Smooth muscle cell of the brain vasculature (primary cell): ENCODE measurements at regions not wholly inside any gene's neighbourhood (a gene's known extent, or its start where the extent isn't known, plus 50 kb on each side); places are given as distances from the start of the nearest gene placed in this dataset.

Source experiments
- DNase-seq: peaks from one replicate; pipeline ENCODE4 v3.0.0-alpha.2; 2012; ENCODE audit warnings: low read depth, low spot score

DNA sequence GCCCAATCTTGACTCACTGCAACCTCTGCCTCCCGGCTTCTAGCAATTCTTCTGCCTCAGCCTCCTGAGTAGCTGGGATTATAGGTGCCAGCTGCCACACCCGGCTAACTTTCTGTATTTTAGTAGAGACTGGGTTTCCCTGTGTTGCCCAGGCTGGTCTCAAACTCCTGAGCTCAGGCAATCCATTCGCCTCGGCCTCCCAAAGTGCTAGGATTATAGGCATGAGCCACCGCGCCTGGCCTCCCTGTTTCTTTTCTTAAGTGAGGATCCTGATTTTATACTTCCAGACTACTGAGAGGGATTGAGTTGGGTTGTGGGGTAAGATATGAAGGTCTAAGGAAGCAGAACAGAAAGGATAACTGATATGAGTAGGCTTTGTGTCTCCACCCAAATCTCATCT is 106.8 kb downstream of the CNTN3 start:
- DNase-seq = no peak

- DNase-seq = no peak
These were observed 108.2 kb downstream of the CNTN3 start for GRCh38 chr3:74506246-74506645.

DNA sequence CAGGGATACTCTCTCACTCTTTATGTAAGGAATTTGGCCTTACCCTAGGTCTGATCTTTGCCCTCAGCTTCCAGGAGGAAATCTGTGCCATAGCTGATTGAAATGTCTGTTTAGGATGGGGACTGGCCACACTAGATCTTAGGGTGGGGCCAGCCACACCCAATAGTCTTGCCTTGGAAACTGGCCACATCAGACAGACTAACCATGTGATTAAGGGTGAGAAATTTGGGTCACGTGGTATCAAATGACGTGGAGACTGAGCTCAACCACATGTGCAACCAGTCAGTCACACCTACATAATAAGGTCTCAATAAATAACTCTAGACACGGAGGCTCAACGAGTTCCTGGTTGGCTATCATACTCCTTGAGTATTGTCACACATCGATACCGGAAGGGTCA is 113.5 kb downstream of the CNTN3 start:
- no peak for DNase-seq

DNA sequence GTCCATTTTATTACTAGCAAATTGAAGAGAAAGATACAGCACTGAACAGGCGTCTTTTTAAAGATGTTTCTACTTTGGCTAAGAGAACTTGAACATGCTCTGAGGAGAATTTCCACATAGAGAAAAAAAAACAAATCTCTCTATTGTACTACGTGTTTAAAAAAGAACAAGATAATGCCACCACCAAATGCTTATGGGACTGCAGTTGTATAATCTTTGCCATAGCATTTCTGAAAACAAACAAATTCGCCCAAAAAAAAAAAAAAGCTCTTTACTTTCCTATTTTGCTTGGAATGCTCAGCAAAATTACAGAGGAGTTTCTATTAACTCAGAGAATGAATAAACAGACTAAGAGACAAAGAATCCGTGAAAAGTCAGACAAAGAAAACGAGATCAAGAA is 114.2 kb downstream of the CNTN3 start:
- DNase-seq = no peak

DNA sequence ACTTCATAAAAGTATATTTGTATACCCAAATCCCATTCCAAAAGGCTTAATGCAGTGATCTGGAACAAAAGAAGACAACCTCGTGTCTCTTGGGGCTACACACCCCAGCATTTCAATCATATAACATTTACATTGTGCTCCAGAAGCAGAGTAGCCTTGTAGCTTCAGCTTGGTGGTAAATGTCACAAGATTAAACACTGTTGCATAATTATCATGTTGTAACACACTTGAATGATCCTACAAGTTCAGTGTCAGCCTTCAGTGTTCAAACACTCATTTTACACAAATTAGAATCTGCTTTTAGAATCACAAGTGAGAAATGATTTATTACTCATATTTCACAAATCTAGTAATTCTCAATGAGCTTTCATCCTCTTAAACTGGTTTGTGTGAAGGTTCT is 122.6 kb downstream of the CNTN3 start:
- no peak for DNase-seq

GRCh38 chr3:74489050-74489792 is 125.2 kb downstream of the CNTN3 start:
- no peak for DNase-seq

- DNase-seq = no peak
These were observed 134.5 kb downstream of the CNTN3 start for GRCh38 chr3:74479915-74480314.

DNA sequence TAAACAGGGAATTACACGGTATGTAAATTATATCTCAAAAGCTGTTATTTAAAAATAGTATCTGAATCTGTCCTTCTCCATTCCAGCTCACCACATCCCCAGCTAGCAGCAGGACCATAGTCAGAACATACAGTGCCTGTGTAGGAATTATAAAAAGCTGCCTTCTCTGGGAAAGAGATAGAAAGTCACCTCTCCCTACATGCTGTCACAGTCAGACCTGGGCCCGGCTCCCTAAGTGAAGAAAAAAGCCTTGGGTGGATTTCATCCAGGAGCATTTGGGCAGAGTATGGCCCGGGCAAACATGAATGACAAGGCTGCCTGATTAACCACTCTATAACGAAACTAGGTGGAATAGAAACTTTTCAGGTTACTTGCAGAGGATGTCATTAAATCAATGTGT is 144.1 kb downstream of the CNTN3 start:
- DNase-seq = no peak

GRCh38 chr3:74469713-74470112 is 144.7 kb downstream of the CNTN3 start:
- no peak for DNase-seq

DNA sequence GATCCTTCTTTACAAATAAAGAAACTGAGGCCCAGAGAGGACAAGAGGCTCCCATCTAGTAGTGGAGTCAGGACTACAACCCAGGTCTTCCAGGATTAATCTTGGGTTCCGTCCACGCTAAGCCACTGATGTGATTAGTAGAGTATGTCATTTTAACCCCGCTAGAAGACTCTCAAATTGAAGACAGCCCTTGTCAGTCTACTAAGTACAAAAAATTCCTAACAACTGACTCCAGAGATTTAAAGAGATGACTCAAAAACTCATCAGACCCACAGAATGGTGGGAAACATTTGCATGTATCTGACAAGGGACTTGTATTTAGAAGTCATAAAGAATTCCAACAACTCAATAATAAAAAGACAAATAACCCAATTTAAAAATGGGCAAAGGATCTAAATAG is 145.3 kb downstream of the CNTN3 start:
- DNase-seq = no peak

- DNase-seq = no peak
These were observed 148.6 kb downstream of the CNTN3 start for GRCh38 chr3:74465715-74466410.

GRCh38 chr3:74463515-74463914 is 150.9 kb downstream of the CNTN3 start:
- no peak for DNase-seq

GRCh38 chr3:74456166-74456565 is 158.3 kb downstream of the CNTN3 start:
- DNase-seq = no peak

- DNase-seq = no peak
These were observed 167.2 kb downstream of the CNTN3 start for GRCh38 chr3:74447221-74447620.

DNA sequence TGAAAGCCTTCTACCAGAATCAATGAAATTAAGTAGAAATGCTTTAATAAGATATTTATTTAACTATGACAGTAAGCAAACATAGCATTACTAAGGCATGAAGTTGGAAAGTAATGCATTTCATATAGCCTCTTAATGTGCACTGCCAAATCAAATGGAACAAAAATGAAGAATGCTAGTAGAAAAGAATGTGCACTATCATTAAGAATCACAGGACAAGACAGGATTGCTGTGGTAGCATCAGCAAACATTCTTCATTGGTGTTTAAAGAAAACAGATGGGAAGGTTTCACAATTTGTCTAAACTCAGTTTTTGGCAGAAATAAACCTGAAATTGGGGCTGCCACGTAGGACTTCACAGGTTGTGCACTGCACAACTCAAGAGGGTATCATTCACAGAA is 168.9 kb downstream of the CNTN3 start:
- no peak for DNase-seq

- no peak for DNase-seq
These were observed 171.4 kb downstream of the CNTN3 start for GRCh38 chr3:74443102-74443501.

- no peak for DNase-seq
These were observed 171.8 kb downstream of the CNTN3 start for GRCh38 chr3:74442683-74443082.

DNA sequence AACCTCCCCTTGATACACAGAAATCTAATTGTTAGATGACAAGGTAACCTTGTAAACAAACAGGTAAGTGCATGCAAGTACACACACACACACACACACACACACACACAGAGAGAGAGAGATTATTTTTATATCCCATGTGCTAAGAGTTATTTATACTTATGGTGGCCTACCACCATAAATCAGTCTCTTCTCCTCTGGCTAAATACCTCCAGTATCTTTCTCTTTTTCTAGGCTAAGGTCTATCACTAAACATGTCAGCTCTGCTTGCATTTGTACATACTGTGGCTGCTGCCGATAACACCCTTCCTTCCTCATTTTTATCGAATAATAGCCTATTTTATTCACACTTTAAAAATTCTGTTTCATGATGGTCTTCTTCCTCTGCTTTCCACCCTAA is 172.4 kb downstream of the CNTN3 start:
- no peak for DNase-seq

GRCh38 chr3:74436184-74436583 is 178.3 kb downstream of the CNTN3 start:
- DNase-seq = no peak

GRCh38 chr3:74435631-74436030 is 178.8 kb downstream of the CNTN3 start:
- DNase-seq = no peak

GRCh38 chr3:74434406-74434805 is 180.1 kb downstream of the CNTN3 start:
- DNase-seq = no peak

DNA sequence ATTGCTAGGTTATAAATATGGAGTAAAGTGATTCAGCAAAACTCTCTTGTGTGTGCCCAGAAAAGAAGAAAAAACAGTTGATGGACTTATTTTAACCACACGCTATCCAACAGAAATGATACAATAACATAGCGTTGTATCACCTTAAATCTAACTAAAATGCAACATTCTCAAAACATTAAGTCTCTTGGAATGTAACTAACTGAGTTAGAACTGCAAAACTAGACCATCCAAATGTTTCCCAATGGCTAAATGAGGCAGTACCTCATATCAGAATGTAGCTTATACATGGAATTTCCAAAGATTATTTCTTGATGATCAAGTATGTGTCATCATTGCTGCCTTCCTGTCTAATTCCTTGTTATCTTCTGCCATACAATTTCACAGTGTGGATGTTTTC is 187.9 kb downstream of the CNTN3 start:
- DNase-seq = no peak

DNA sequence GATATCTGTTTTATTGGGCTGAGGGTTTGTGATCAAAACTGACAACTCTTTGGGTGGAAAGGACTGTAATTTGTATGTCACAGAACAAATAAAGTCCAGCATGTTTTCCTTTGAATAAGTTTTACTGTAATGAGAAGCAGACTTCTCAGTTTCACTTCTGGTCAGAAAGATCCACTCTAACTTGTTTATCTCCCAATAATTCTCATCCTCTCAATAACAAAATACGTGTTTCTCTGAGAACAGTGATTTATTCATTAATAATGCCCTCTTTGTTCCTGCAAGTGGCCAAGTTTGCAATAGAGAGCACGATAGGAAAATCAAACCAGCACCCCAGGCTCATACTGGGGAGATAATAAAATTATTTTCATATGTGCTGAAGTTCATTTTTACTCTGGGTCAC is 190.6 kb downstream of the CNTN3 start:
- DNase-seq = no peak
